H1 (cell line): ENCODE measurements at regions not wholly inside any gene's neighbourhood (a gene's known extent, or its start where the extent isn't known, plus 50 kb on each side); places are given as distances from the start of the nearest gene placed in this dataset.
A peak's percentile ranks its signal among the peaks of the same experiment; 100 is the strongest.

Source experiments
- CTCF ChIA-PET: fragments of 300-600 bp; sonication (Branson Sonifier 250); formaldehyde crosslinking; loops from one replicate; lab custom pipeline; 2021; ENCODE audit not compliant: partially characterized antibody; lab: Charles Lee
- POLR2A ChIA-PET: fragments of 300-600 bp; sonication (Branson Sonifier 250); formaldehyde crosslinking; loops from one replicate; lab custom pipeline; 2021; ENCODE audit warnings: inconsistent platforms; ENCODE audit not compliant: partially characterized antibody; lab: Charles Lee
- DNase-seq, 2 experiments: peaks; one replicate each; pipeline versions ENCODE4 v3.0.0 to v3.0.0-alpha.2; 2010 to 2022; ENCODE audit warnings: low spot score in 2 of 2, low read depth in 1 of 2, mixed read lengths in 1 of 2
- FAIRE-seq: peaks from 2 replicates; lab custom pipeline; 2011; peaks lifted over from hg19 to GRCh38; lab: Jason Lieb, UNC
- H2AFZ ChIP-seq: 2 replicates; pipeline ENCODE4 v1.8.1; 2012; ENCODE audit warnings: low read length, inconsistent platforms
- H2AK5ac ChIP-seq: 2 replicates; pipeline ENCODE4 v1.6.1; 2013; ENCODE audit warnings: low read depth, low read length
- H2BK120ac ChIP-seq: replicated peaks from 2 replicates; pipeline ENCODE3; 2013; ENCODE audit warnings: low read depth, low read length, inconsistent platforms
- H2BK12ac ChIP-seq: 2 replicates; pipeline ENCODE4 v1.6.1; 2013; ENCODE audit warnings: low read depth, low read length
- H2BK15ac ChIP-seq: 2 replicates; pipeline ENCODE4 v1.6.1; 2013; ENCODE audit warnings: low read length
- H2BK20ac ChIP-seq: 2 replicates; pipeline ENCODE4 v1.6.1; 2013; ENCODE audit warnings: low read length
- H2BK5ac ChIP-seq: 2 replicates; pipeline ENCODE4 v1.6.1; 2013; ENCODE audit warnings: low read depth, low read length
- H3K14ac ChIP-seq: 2 replicates; pipeline ENCODE4 v1.6.1; 2013; ENCODE audit warnings: inconsistent platforms; ENCODE audit not compliant: insufficient read length
- H3K18ac ChIP-seq: 2 replicates; pipeline ENCODE4 v1.6.1; 2013; ENCODE audit warnings: low read length; ENCODE audit errors: extremely low read depth
- H3K23ac ChIP-seq: 2 replicates; pipeline ENCODE4 v1.6.1; 2013; ENCODE audit warnings: inconsistent platforms; ENCODE audit not compliant: insufficient read length
- H3K23me2 ChIP-seq: 2 replicates; pipeline ENCODE4 v1.6.1; 2013; ENCODE audit warnings: low read depth, low read length
- H3K27ac ChIP-seq: 2 replicates; pipeline ENCODE4 v1.6.1; 2011; ENCODE audit warnings: low read depth, low read length, inconsistent platforms
- H3K27me3 ChIP-seq, 4 experiments: replicated peaks in 1 of 4; 1 replicate in 1 of 4; 2 replicates in 3 of 4; pipeline versions ENCODE4 v1.6.1 to v1.8.1; 2011 to 2013; ENCODE audit warnings: low read length in 3 of 4, mild to moderate bottlenecking in 3 of 4, inconsistent platforms in 2 of 4, mixed read lengths in 2 of 4, moderate library complexity in 1 of 4; ENCODE audit not compliant: control insufficient read depth in 3 of 4, insufficient read depth in 3 of 4; ENCODE audit errors: extremely low read depth in 1 of 4
- H3K36me3 ChIP-seq, 4 experiments: 2 replicates each; pipeline versions ENCODE4 v1.6.1 to v1.8.1; 2011 to 2013; ENCODE audit warnings: mild to moderate bottlenecking in 4 of 4, low read length in 3 of 4, moderate library complexity in 2 of 4, control low read depth in 1 of 4, inconsistent platforms in 1 of 4; ENCODE audit not compliant: insufficient read depth in 4 of 4, control insufficient read depth in 2 of 4
- H3K4ac ChIP-seq: replicated peaks from 2 replicates; pipeline ENCODE3; 2013; ENCODE audit warnings: low read length, low read depth, mixed read lengths, inconsistent platforms; ENCODE audit not compliant: insufficient read length
- H3K4me1 ChIP-seq, 4 experiments: replicated peaks in 1 of 4; 1 replicate in 1 of 4; 2 replicates in 3 of 4; pipeline versions ENCODE4 v1.6.1 to v1.8.1; 2011 to 2013; ENCODE audit warnings: low read length in 3 of 4, inconsistent platforms in 2 of 4, mixed read lengths in 1 of 4; ENCODE audit not compliant: insufficient read depth in 4 of 4, control insufficient read depth in 3 of 4
- H3K4me2 ChIP-seq, 2 experiments: 2 replicates each; pipeline versions ENCODE4 v1.6.1 to v1.8.1; 2011 to 2013; ENCODE audit warnings: low read depth in 2 of 2, low read length in 2 of 2, control low read depth in 1 of 2, inconsistent platforms in 1 of 2, mild to moderate bottlenecking in 1 of 2; ENCODE audit not compliant: insufficient read depth in 1 of 2
- H3K4me3 ChIP-seq, 4 experiments: fragments of 200-600, 300-600 bp in 1 of 4; sonication (generic), shearing (Covaris generic), sonication (Bioruptor Twin) in 1 of 4; 2 replicates each; pipeline versions ENCODE4 v1.5.1 to v1.8.1; 2011 to 2016; ENCODE audit warnings: low read length in 4 of 4, low read depth in 3 of 4, control low read depth in 2 of 4, inconsistent platforms in 2 of 4, mild to moderate bottlenecking in 2 of 4, mixed read lengths in 1 of 4, moderate library complexity in 1 of 4; ENCODE audit not compliant: insufficient read depth in 2 of 4; ENCODE audit errors: extremely low read depth in 1 of 4
- H3K56ac ChIP-seq: replicated peaks from 2 replicates; pipeline ENCODE3; 2013; ENCODE audit warnings: low read depth, mild to moderate bottlenecking, mixed read lengths, low read length, inconsistent platforms; ENCODE audit not compliant: insufficient read length
- H3K79me1 ChIP-seq: 2 replicates; pipeline ENCODE4 v1.6.1; 2013; ENCODE audit warnings: low read depth, low read length, control low read depth
- H3K79me2 ChIP-seq, 2 experiments: 2 replicates each; pipeline versions ENCODE4 v1.6.1 to v1.8.1; 2012 to 2013; ENCODE audit warnings: low read length in 2 of 2, mild to moderate bottlenecking in 2 of 2, inconsistent platforms in 1 of 2; ENCODE audit not compliant: insufficient read depth in 2 of 2, control insufficient read depth in 1 of 2
- H3K9ac ChIP-seq, 4 experiments: replicated peaks in 1 of 4; 1 replicate in 1 of 4; 2 replicates in 3 of 4; pipeline versions ENCODE4 v1.6.1 to v1.8.1; 2011 to 2013; ENCODE audit warnings: low read depth in 3 of 4, low read length in 3 of 4, control low read depth in 2 of 4, mild to moderate bottlenecking in 2 of 4, moderate library complexity in 2 of 4, inconsistent platforms in 1 of 4; ENCODE audit errors: extremely low read depth in 1 of 4
- H3K9me3 ChIP-seq, 2 experiments: 2 replicates each; pipeline versions ENCODE4 v1.6.1 to v1.8.1; 2012 to 2013; ENCODE audit warnings: mild to moderate bottlenecking in 2 of 2, moderate library complexity in 2 of 2, control low read depth in 1 of 2, inconsistent platforms in 1 of 2, low read depth in 1 of 2, low read length in 1 of 2, mixed read lengths in 1 of 2; ENCODE audit not compliant: insufficient read depth in 2 of 2
- H4K20me1 ChIP-seq, 2 experiments: replicated peaks in 1 of 2; 2 replicates each; pipeline versions ENCODE3 to v1.8.1; 2011 to 2013; ENCODE audit warnings: inconsistent platforms in 2 of 2, low read length in 2 of 2, mild to moderate bottlenecking in 1 of 2; ENCODE audit not compliant: insufficient read depth in 2 of 2, control insufficient read depth in 1 of 2
- H4K5ac ChIP-seq: 2 replicates; pipeline ENCODE4 v1.6.1; 2013; ENCODE audit warnings: low read length, low read depth, mixed read lengths, inconsistent platforms; ENCODE audit not compliant: insufficient read length
- H4K8ac ChIP-seq: 2 replicates; pipeline ENCODE4 v1.8.0; 2013; ENCODE audit warnings: mild to moderate bottlenecking, moderate library complexity, low read length, inconsistent platforms; ENCODE audit not compliant: insufficient read depth; ENCODE audit errors: extremely low read depth
- H4K91ac ChIP-seq: replicated peaks from 2 replicates; pipeline ENCODE3; 2013; ENCODE audit warnings: low read length, mixed read lengths, inconsistent platforms; ENCODE audit not compliant: insufficient read length
- ASH2L ChIP-seq: fragments of 200-600, 300-600 bp; sonication (generic); IDR thresholded peaks from one replicate; pipeline ENCODE4 v1.7.1; 2017; ENCODE audit warnings: low read length
- BRCA1 ChIP-seq: IDR thresholded peaks from 2 replicates; pipeline ENCODE4 v1.6.1; 2012; ENCODE audit warnings: low read depth, low read length, improper control_type of control experiment
- EGR1 ChIP-seq: IDR thresholded peaks from 2 replicates; pipeline ENCODE4 v1.6.1; 2011; ENCODE audit warnings: low read depth, low read length, borderline replicate concordance
- HDAC6 ChIP-seq: IDR thresholded peaks from one replicate; pipeline ENCODE4 v1.7.1; 2012; ENCODE audit warnings: low read depth, mild to moderate bottlenecking, inconsistent platforms, low read length, moderate library complexity
- MAX ChIP-seq: IDR thresholded peaks from 2 replicates; pipeline ENCODE4 v1.6.1; 2012; ENCODE audit warnings: inconsistent platforms
- PHF8 ChIP-seq: fragments of 200-600 bp; sonication (generic); conservative IDR thresholded peaks from 2 replicates; pipeline ENCODE4 v1.7.1; 2012; ENCODE audit warnings: low read depth, mild to moderate bottlenecking, inconsistent platforms, low read length, moderate library complexity
- SIN3A ChIP-seq, 2 experiments: IDR thresholded peaks in 1 of 2; conservative IDR thresholded peaks in 1 of 2; 2 replicates each; pipeline ENCODE4 v1.6.1; 2011 to 2012; ENCODE audit warnings: low read length in 2 of 2, improper control_type of control experiment in 1 of 2, low read depth in 1 of 2, mild to moderate bottlenecking in 1 of 2
- SP4 ChIP-seq: IDR thresholded peaks from 2 replicates; pipeline ENCODE4 v1.6.1; 2012; ENCODE audit warnings: low read length, inconsistent platforms
- SUZ12 ChIP-seq: fragments of 200-600 bp; sonication (generic); IDR thresholded peaks from 2 replicates; pipeline ENCODE4 v1.6.1; 2012; ENCODE audit warnings: mild to moderate bottlenecking, inconsistent platforms, low read length, moderate library complexity, mixed read lengths
- TAF1 ChIP-seq: IDR thresholded peaks from 2 replicates; pipeline ENCODE4 v1.6.1; 2011; ENCODE audit warnings: mild to moderate bottlenecking, low read depth, low read length
- TAF7 ChIP-seq: optimal IDR thresholded peaks from 2 replicates; pipeline ENCODE3; 2011; ENCODE audit warnings: low read depth, mild to moderate bottlenecking, inconsistent platforms, low read length, moderate library complexity, borderline replicate concordance
- WGBS, 2 experiments: shearing (Covaris generic) in 1 of 2; methylation state at CpG; one replicate each; pipeline versions ENCODE4 v1.1.6 to v1.1.7; 2013 to 2015; ENCODE audit warnings: low lambda C conversion rate in 2 of 2, mixed read lengths in 2 of 2, inconsistent platforms in 1 of 2, low coverage in 1 of 2, missing lambda C conversion rate in 1 of 2; ENCODE audit not compliant: insufficient replicate concordance in 2 of 2, insufficient coverage in 1 of 2, insufficient read length in 1 of 2; ENCODE audit errors: extremely low coverage in 1 of 2, missing lambda C conversion rate in 1 of 2; 5-methylcytosine and 5-hydroxymethylcytosine counted together

- H2BK12ac ChIP-seq, result 0 out of 2 replicates have a peak within 1 kb of the TSS, but pooled peaks have one; percentile 39
- H3K79me2 ChIP-seq, result peaks cover 0 to 17% of the 10 kb centered on the region in 2 experiments; a peak in 2 of 4 replicates
- H3K4me1 ChIP-seq, result peaks cover 0 to 6% (median under 1%) of the 10 kb centered on the region in 4 experiments; a peak in 3 of 7 replicates
- POLR2A ChIA-PET, result interaction anchor here (1.1 to 1.2 kb wide), 2 partner anchors 15 to 16 kb away, joined by 3 to 4 read pairs; no protein-coding TSS in a partner anchor
- H4K5ac ChIP-seq, result peak within 1 kb of the TSS; percentile 74
- peaks cover 1 to 10% (median 9%) of the 10 kb centered on the region in 4 experiments; a peak in 6 of 7 replicates for H3K27me3 ChIP-seq
- peak within 1 kb of the TSS; percentile 82; the same call in 1 of the 2 replicates for H2AFZ ChIP-seq
- H3K4me3 ChIP-seq, result peak within 1 kb of the TSS; percentile 56 to 99 (median 94)
- no peaks in the 10 kb centered on the region for H3K9me3 ChIP-seq
- H3K4ac ChIP-seq, result peak within 1 kb of the TSS; percentile 76
- H3K27ac ChIP-seq, result peak within 1 kb of the TSS; percentile 67
- no peaks in the 10 kb centered on the region for H3K79me1 ChIP-seq
- peak within 1 kb of the TSS; percentile 74 to 96 for H3K4me2 ChIP-seq
- no peak within 1 kb of the TSS for H2BK20ac ChIP-seq
- H2BK120ac ChIP-seq, result no peak within 1 kb of the TSS
- H2BK15ac ChIP-seq, result no peak within 1 kb of the TSS
- 1% methylated on average over 67 of the region's 74 CpGs; no CpG with 5 or more reads in 1 of the 2 experiments for WGBS, 2 experiments
- H2AK5ac ChIP-seq, result no peak within 1 kb of the TSS
- peak within 1 kb of the TSS; percentile 73 for H4K91ac ChIP-seq
- H3K56ac ChIP-seq, result peak within 1 kb of the TSS; percentile 38
- peaks cover 2 to 5% of the 10 kb centered on the region in 2 experiments for H4K20me1 ChIP-seq
- no peaks in the 10 kb centered on the region for H3K36me3 ChIP-seq
- H4K8ac ChIP-seq, result peak within 1 kb of the TSS; percentile 99
- CTCF ChIA-PET, result interaction anchor here (0.6 to 2.2 kb wide), 4 partner anchors 12 to 159 kb away, joined by 4 to 12 read pairs (median 8); no protein-coding TSS in a partner anchor
- DNase-seq (peak in 1 of 2 experiments; percentile 84), FAIRE-seq (no peak)
- H2BK5ac ChIP-seq, result 0 out of 2 replicates have a peak within 1 kb of the TSS, but pooled peaks have one; percentile 28
- no peak within 1 kb of the TSS for H3K14ac ChIP-seq
- no peak within 1 kb of the TSS; the same call in 1 of the 2 replicates for H3K18ac ChIP-seq
- peak within 1 kb of the TSS; percentile 39 to 90 (median 84) for H3K9ac ChIP-seq
- H3K23ac ChIP-seq, result no peak within 1 kb of the TSS
- peaks cover 18% of the 10 kb centered on the region; the same call in 1 of the 2 replicates for H3K23me2 ChIP-seq
- peak; percentile 40; the same call in 1 of the 2 replicates for TF ChIP-seq MAX
- TF ChIP-seq TAF1, result peak; percentile 87
- no peak for TF ChIP-seq BRCA1
- TF ChIP-seq HDAC6, result no peak
- no peak for TF ChIP-seq EGR1
- peak; percentile 5 to 77; a peak in 2 of 4 replicates for TF ChIP-seq SIN3A (conservative IDR thresholded peaks at IDR 0.05 in 1 of 2, IDR thresholded peaks at IDR 0.05 in 1 of 2; ENCODE audit: low read depth in 1 of 2, low read length in 2 of 2)
- TF ChIP-seq TAF7, result peak; percentile 81
- TF ChIP-seq PHF8, result peak; percentile 100
- TF ChIP-seq SP4, result no peak
- peak; percentile 80 for TF ChIP-seq ASH2L
- TF ChIP-seq SUZ12, result no peak
Measured at GRCh38 chr15:62389885-62390790, 225.1 kb upstream of the C2CD4B start, which contains the start of gene TLN2. TLN2 (plus strand) TSS chr15:62390550.
